Panc1 (cell line): ENCODE measurements at regions not wholly inside any gene's neighbourhood (a gene's known extent, or its start where the extent isn't known, plus 50 kb on each side); places are given as distances from the start of the nearest gene placed in this dataset.
"Not testable (repeated sequence)": the region's sequence is repeated elsewhere in the genome, so short reads cannot be mapped to it uniquely, and the experiment has no call there.

Experiments
- ATAC-seq: fragments of 200-7000 bp; cut with Tn5 transposase; 2 replicates; pipeline ENCODE4 v1.9.1; 2020; ENCODE audit warnings: mild to moderate bottlenecking, moderate library complexity
- BruUV-seq: library from RNA; stranded (reverse); fragments of 400-500 nt; replicated peaks from 2 replicates; lab custom pipeline; 2021; lab: Mats Ljungman, UMichigan
- CTCF ChIA-PET: fragments of 300-600 bp; sonication (Branson Sonifier 250); formaldehyde crosslinking; loops from one replicate; lab custom pipeline; 2022; ENCODE audit warnings: antibody characterized with exemption; lab: Charles Lee
- POLR2A ChIA-PET: fragments of 300-600 bp; sonication (Branson Sonifier 250); formaldehyde crosslinking; loops from one replicate; lab custom pipeline; 2022; ENCODE audit warnings: antibody characterized with exemption; lab: Charles Lee
- DNase-seq: peaks from one replicate; pipeline ENCODE4 v3.0.0-alpha.2; 2010; ENCODE audit warnings: low read depth, low spot score
- H3K27ac ChIP-seq: 2 replicates; pipeline ENCODE4 v1.5.1; 2011; ENCODE audit warnings: mild to moderate bottlenecking, low read length, inconsistent platforms
- H3K27me3 ChIP-seq: fragments of 200-500 bp; sonication (Bioruptor generic); 2 replicates; pipeline ENCODE4 v1.6.0; 2014; ENCODE audit warnings: low read length, inconsistent platforms; ENCODE audit not compliant: control insufficient read depth, insufficient read depth
- H3K36me3 ChIP-seq: fragments of 200-500 bp; sonication (Bioruptor generic); 2 replicates; pipeline ENCODE4 v1.5.1; 2014; ENCODE audit warnings: inconsistent platforms, mild to moderate bottlenecking, low read length, moderate library complexity; ENCODE audit not compliant: control insufficient read depth, insufficient read depth
- H3K4me1 ChIP-seq: 2 replicates; pipeline ENCODE4 v1.5.1; 2011; ENCODE audit warnings: inconsistent platforms, mild to moderate bottlenecking, low read length, moderate library complexity; ENCODE audit not compliant: control insufficient read depth, insufficient read depth
- H3K4me3 ChIP-seq, 2 experiments: 2 replicates each; pipeline ENCODE4 v1.5.1; 2011 to 2012; ENCODE audit warnings: low read depth in 2 of 2, low read length in 2 of 2, mild to moderate bottlenecking in 2 of 2, inconsistent platforms in 1 of 2, moderate library complexity in 1 of 2
- H3K9me3 ChIP-seq: fragments of 200-500 bp; sonication (Bioruptor generic); 2 replicates; pipeline ENCODE4 v1.5.1; 2014; ENCODE audit warnings: low read depth, mild to moderate bottlenecking, inconsistent platforms, low read length, moderate library complexity; ENCODE audit not compliant: control insufficient read depth, insufficient read depth
- POLR2AphosphoS5 ChIP-seq: IDR thresholded peaks from 2 replicates; pipeline ENCODE4 v1.6.1; 2012; ENCODE audit warnings: mild to moderate bottlenecking, low read depth, low read length, moderate library complexity
- SIN3A ChIP-seq: IDR thresholded peaks from 2 replicates; pipeline ENCODE4 v1.6.1; 2012; ENCODE audit warnings: low read depth, mild to moderate bottlenecking, low read length, moderate library complexity, borderline replicate concordance; ENCODE audit not compliant: insufficient read depth
- TCF7L2 ChIP-seq: IDR thresholded peaks from 2 replicates; pipeline ENCODE4 v1.6.1; 2011; ENCODE audit warnings: mild to moderate bottlenecking, low read depth, low read length, inconsistent platforms
- in situ Hi-C: cut with HindIII; loops from 2 replicates; pipeline ENCODE4 v1.10.0; 2016; ENCODE audit warnings: low sequenced_read_pairs, low pct_unique_long_range_greater_than_20kb
- intact Hi-C: fragments of 100-400 bp; cut with micrococcal nuclease; formaldehyde crosslinking; loops from one replicate; pipeline ENCODE4 v1.10.0; 2022; ENCODE audit not compliant: unreplicated experiment
- TF ChIP-seq, protein P1 (sequence below): fragments of 450-650 bp; IDR thresholded peaks from 2 replicates; pipeline ENCODE4 v1.5.1; 2017; ENCODE audit warnings: mild to moderate bottlenecking
- TF ChIP-seq, protein P2 (sequence below), 2 experiments: IDR thresholded peaks; 2 replicates each; pipeline ENCODE4 v1.6.1; 2011 to 2012; ENCODE audit warnings: low read depth in 2 of 2, control low read depth in 1 of 2, low read length in 1 of 2, mild to moderate bottlenecking in 1 of 2, moderate library complexity in 1 of 2; ENCODE audit not compliant: insufficient read depth in 1 of 2

DNA sequence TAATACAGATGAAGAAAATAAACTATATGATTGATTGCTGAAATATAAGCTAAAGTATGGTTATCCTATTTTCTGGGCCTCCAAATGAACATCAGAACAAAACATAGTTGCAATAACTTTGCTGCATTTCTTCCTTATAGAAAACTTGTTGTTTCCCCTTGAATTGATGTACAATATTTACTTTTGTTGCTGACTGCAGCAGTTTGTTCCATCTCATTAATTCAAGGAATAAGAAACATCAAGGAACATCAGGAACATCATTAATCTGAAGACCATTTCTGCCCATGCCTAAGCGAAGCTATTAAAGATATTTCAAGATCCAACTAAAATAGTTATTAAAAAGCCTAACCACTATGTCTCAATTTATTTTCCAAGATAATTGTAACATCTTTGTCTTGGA, 363.6 kb upstream of the EDIL3 start:
- ATAC-seq = no peak
- ChIA-PET POLR2A (no interaction called here), CTCF (no interaction called here)
- TF ChIP-seq TCF7L2 (no peak), POLR2AphosphoS5 (no peak)
- TF ChIP-seq, protein P1, sequence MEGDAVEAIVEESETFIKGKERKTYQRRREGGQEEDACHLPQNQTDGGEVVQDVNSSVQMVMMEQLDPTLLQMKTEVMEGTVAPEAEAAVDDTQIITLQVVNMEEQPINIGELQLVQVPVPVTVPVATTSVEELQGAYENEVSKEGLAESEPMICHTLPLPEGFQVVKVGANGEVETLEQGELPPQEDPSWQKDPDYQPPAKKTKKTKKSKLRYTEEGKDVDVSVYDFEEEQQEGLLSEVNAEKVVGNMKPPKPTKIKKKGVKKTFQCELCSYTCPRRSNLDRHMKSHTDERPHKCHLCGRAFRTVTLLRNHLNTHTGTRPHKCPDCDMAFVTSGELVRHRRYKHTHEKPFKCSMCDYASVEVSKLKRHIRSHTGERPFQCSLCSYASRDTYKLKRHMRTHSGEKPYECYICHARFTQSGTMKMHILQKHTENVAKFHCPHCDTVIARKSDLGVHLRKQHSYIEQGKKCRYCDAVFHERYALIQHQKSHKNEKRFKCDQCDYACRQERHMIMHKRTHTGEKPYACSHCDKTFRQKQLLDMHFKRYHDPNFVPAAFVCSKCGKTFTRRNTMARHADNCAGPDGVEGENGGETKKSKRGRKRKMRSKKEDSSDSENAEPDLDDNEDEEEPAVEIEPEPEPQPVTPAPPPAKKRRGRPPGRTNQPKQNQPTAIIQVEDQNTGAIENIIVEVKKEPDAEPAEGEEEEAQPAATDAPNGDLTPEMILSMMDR = no peak
- TF ChIP-seq, protein P2, sequence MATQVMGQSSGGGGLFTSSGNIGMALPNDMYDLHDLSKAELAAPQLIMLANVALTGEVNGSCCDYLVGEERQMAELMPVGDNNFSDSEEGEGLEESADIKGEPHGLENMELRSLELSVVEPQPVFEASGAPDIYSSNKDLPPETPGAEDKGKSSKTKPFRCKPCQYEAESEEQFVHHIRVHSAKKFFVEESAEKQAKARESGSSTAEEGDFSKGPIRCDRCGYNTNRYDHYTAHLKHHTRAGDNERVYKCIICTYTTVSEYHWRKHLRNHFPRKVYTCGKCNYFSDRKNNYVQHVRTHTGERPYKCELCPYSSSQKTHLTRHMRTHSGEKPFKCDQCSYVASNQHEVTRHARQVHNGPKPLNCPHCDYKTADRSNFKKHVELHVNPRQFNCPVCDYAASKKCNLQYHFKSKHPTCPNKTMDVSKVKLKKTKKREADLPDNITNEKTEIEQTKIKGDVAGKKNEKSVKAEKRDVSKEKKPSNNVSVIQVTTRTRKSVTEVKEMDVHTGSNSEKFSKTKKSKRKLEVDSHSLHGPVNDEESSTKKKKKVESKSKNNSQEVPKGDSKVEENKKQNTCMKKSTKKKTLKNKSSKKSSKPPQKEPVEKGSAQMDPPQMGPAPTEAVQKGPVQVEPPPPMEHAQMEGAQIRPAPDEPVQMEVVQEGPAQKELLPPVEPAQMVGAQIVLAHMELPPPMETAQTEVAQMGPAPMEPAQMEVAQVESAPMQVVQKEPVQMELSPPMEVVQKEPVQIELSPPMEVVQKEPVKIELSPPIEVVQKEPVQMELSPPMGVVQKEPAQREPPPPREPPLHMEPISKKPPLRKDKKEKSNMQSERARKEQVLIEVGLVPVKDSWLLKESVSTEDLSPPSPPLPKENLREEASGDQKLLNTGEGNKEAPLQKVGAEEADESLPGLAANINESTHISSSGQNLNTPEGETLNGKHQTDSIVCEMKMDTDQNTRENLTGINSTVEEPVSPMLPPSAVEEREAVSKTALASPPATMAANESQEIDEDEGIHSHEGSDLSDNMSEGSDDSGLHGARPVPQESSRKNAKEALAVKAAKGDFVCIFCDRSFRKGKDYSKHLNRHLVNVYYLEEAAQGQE (IDR thresholded peaks at IDR 0.05; ENCODE audit: insufficient read depth in 1 of 2, low read depth in 2 of 2, low read length in 1 of 2) = no peak
- intact Hi-C loops (no loop called here), in situ Hi-C loops (no loop called here)
- no peaks in the 10 kb centered on the region for H3K36me3 ChIP-seq
- no peak overlapping the region for H3K4me3 ChIP-seq
- no peaks in the 10 kb centered on the region for H3K27me3 ChIP-seq
- H3K9me3 ChIP-seq = no peaks in the 10 kb centered on the region
- DNase-seq = no peak
- H3K27ac ChIP-seq = no peak overlapping the region
- no TSS peak for BruUV-seq
- no peaks in the 10 kb centered on the region for H3K4me1 ChIP-seq

- CTCF ChIA-PET, POLR2A ChIA-PET, H3K9me3 ChIP-seq, DNase-seq, intact Hi-C loops, ATAC-seq, BruUV-seq, H3K27me3 ChIP-seq, H3K27ac ChIP-seq, H3K36me3 ChIP-seq, in situ Hi-C loops, H3K4me3 ChIP-seq, H3K4me1 ChIP-seq: not testable (repeated sequence)
Observed at GRCh38 chr5:84746280-84746679, 361.6 kb upstream of the EDIL3 start.

GRCh38 chr5:84741056-84741455, 356.4 kb upstream of the EDIL3 start:
- ChIA-PET POLR2A (no interaction called here), CTCF (no interaction called here)
- Histone ChIP-seq H3K36me3 (no peaks in the 10 kb centered on the region), H3K9me3 (peaks cover 4% of the 10 kb centered on the region; the same call in 1 of the 2 replicates), H3K27ac (no peak overlapping the region), H3K4me3 (no peak overlapping the region), H3K4me1 (no peaks in the 10 kb centered on the region), H3K27me3 (no peaks in the 10 kb centered on the region)
- ATAC-seq (no peak), DNase-seq (no peak)
- TF ChIP-seq SIN3A = no peak
- TF ChIP-seq, protein P2 (IDR thresholded peaks at IDR 0.05; ENCODE audit: insufficient read depth in 1 of 2, low read depth in 2 of 2, low read length in 1 of 2) = no peak
- TF ChIP-seq, protein P1 = no peak
- TF ChIP-seq TCF7L2 = no peak
- TF ChIP-seq POLR2AphosphoS5 = no peak
- BruUV-seq = no TSS peak
- intact Hi-C loops (no loop called here), in situ Hi-C loops (no loop called here)
